Fibroblast of lung (primary cell): ENCODE measurements at regions not wholly inside any gene's neighbourhood (a gene's known extent, or its start where the extent isn't known, plus 50 kb on each side); places are given as distances from the start of the nearest gene placed in this dataset.
A peak's percentile ranks its signal among the peaks of the same experiment; 100 is the strongest.

ENCODE experiments used
- DNase-seq, 2 donors: peaks; one replicate each; pipeline versions ENCODE4 v3.0.0 to v3.0.0-alpha.2; 2010; ENCODE audit warnings: low read depth in 2 of 2
- H2AFZ ChIP-seq: 2 replicates; pipeline ENCODE4 v1.5.1; 2012; ENCODE audit warnings: low read length, control low read depth, inconsistent platforms
- H3K27ac ChIP-seq: 2 replicates; pipeline ENCODE4 v1.5.1; 2011; ENCODE audit warnings: low read length, control low read depth; ENCODE audit not compliant: insufficient read depth
- H3K27me3 ChIP-seq: 2 replicates; pipeline ENCODE4 v1.5.1; 2011; ENCODE audit warnings: mild to moderate bottlenecking, low read length; ENCODE audit not compliant: control insufficient read depth, insufficient read depth
- H3K36me3 ChIP-seq: 2 replicates; pipeline ENCODE4 v1.5.1; 2011; ENCODE audit warnings: low read length; ENCODE audit not compliant: control insufficient read depth, insufficient read depth
- H3K4me1 ChIP-seq: 2 replicates; pipeline ENCODE4 v1.5.1; 2011; ENCODE audit warnings: low read length; ENCODE audit not compliant: control insufficient read depth, insufficient read depth; ENCODE audit errors: extremely low read depth
- H3K4me2 ChIP-seq: 2 replicates; pipeline ENCODE4 v1.5.1; 2011; ENCODE audit warnings: low read length, control low read depth; ENCODE audit not compliant: insufficient read depth; ENCODE audit errors: extremely low read depth
- H3K4me3 ChIP-seq, 4 experiments: fragments of 200-600 bp in 1 of 4; sonication (generic) in 1 of 4; replicated peaks in 1 of 4; 2 replicates each; pipeline ENCODE4 v1.5.1; 2011 to 2016; ENCODE audit warnings: low read length in 4 of 4, low read depth in 3 of 4, mild to moderate bottlenecking in 3 of 4, control low read depth in 2 of 4, inconsistent platforms in 1 of 4, mixed read lengths in 1 of 4; ENCODE audit not compliant: insufficient read depth in 1 of 4; ENCODE audit errors: control extremely low read depth in 1 of 4
- H3K79me2 ChIP-seq: 2 replicates; pipeline ENCODE4 v1.5.1; 2012; ENCODE audit warnings: mild to moderate bottlenecking, low read length, inconsistent platforms; ENCODE audit not compliant: control insufficient read depth, insufficient read depth
- H3K9ac ChIP-seq: 2 replicates; pipeline ENCODE4 v1.5.1; 2011; ENCODE audit warnings: mild to moderate bottlenecking, low read length, control low read depth; ENCODE audit not compliant: insufficient read depth
- H3K9me3 ChIP-seq: 2 replicates; pipeline ENCODE4 v1.5.1; 2012; ENCODE audit warnings: low read depth, low read length; ENCODE audit not compliant: control insufficient read depth, insufficient read depth
- H4K20me1 ChIP-seq: 2 replicates; pipeline ENCODE4 v1.5.1; 2011; ENCODE audit warnings: low read length; ENCODE audit not compliant: control insufficient read depth, insufficient read depth; ENCODE audit errors: extremely low read depth
- EZH2 ChIP-seq: IDR thresholded peaks from 2 replicates; pipeline ENCODE4 v1.5.1; 2012; ENCODE audit warnings: low read length, control low read depth, mild to moderate bottlenecking; ENCODE audit errors: missing control alignments
- TF ChIP-seq, protein P1 (sequence below), 2 donors: IDR thresholded peaks in 1 of 2; conservative IDR thresholded peaks in 1 of 2; 1 replicate in 1 of 2; 2 replicates in 1 of 2; pipeline ENCODE4 v1.5.1; 2011 to 2012; ENCODE audit warnings: low read length in 2 of 2, control low read depth in 1 of 2, inconsistent platforms in 1 of 2, low read depth in 1 of 2, mild to moderate bottlenecking in 1 of 2

DNA sequence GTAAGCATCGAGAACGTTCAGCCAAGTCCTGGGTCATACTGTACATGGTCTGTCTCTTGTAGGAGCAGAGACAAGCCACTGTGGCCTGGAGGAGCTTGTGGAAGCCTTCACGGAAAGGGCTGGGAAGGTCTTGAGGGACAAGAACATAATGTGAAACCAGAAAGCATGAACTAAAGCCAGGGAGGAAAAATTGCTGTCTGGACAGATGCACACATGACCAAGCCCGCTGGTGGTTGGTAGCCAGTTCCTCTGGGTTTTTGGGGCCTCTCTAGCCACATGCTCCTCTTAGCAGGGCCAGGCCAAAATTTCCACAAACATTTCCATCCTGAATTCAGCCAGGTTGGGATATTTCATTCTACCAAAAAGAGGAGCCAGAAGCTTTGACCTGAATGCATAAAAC is 196.2 kb upstream of the SIX2 start:
- Histone ChIP-seq H3K4me3 (no peak overlapping the region), H2AFZ (no peak overlapping the region), H3K27me3 (peaks cover 2% of the 10 kb centered on the region), H3K9me3 (no peaks in the 10 kb centered on the region), H3K4me1 (no peaks in the 10 kb centered on the region), H3K9ac (no peak overlapping the region), H3K79me2 (no peaks in the 10 kb centered on the region), H3K4me2 (no peak overlapping the region), H3K27ac (no peak overlapping the region), H4K20me1 (no peaks in the 10 kb centered on the region), H3K36me3 (no peaks in the 10 kb centered on the region)
- no peak for DNase-seq
- TF ChIP-seq, protein P1, sequence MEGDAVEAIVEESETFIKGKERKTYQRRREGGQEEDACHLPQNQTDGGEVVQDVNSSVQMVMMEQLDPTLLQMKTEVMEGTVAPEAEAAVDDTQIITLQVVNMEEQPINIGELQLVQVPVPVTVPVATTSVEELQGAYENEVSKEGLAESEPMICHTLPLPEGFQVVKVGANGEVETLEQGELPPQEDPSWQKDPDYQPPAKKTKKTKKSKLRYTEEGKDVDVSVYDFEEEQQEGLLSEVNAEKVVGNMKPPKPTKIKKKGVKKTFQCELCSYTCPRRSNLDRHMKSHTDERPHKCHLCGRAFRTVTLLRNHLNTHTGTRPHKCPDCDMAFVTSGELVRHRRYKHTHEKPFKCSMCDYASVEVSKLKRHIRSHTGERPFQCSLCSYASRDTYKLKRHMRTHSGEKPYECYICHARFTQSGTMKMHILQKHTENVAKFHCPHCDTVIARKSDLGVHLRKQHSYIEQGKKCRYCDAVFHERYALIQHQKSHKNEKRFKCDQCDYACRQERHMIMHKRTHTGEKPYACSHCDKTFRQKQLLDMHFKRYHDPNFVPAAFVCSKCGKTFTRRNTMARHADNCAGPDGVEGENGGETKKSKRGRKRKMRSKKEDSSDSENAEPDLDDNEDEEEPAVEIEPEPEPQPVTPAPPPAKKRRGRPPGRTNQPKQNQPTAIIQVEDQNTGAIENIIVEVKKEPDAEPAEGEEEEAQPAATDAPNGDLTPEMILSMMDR (conservative IDR thresholded peaks at IDR 0.05 in 1 of 2, IDR thresholded peaks at IDR 0.05 in 1 of 2; ENCODE audit: low read depth in 1 of 2, low read length in 2 of 2), result no peak
- no peak for TF ChIP-seq EZH2

DNA sequence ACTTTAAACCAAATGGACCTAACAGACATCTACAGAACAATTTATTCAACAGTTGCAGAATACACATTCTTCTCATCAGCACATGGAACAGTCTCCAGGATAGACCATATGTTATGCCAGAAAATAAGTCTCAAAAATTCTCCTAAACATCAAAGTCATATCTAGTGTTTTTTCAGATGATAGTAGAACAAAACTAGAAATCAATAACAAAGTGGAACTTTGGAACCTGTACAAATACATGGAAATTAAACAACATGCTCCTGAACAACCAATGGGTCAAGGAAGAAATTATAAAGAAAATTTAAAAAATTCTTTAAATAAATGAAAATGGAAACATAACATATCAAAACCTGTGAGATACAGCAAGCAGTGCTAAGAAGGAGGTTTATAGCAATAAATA is 194.1 kb upstream of the SIX2 start:
- no peak for DNase-seq
- H3K4me3 ChIP-seq, result no peak overlapping the region
- no peaks in the 10 kb centered on the region for H3K9me3 ChIP-seq
- H3K9ac ChIP-seq, result no peak overlapping the region
- H3K36me3 ChIP-seq, result no peaks in the 10 kb centered on the region
- H2AFZ ChIP-seq, result no peak overlapping the region
- no peaks in the 10 kb centered on the region for H3K27me3 ChIP-seq
- no peak overlapping the region for H3K27ac ChIP-seq
- no peak for TF ChIP-seq EZH2
- TF ChIP-seq, protein P1 (conservative IDR thresholded peaks at IDR 0.05 in 1 of 2, IDR thresholded peaks at IDR 0.05 in 1 of 2; ENCODE audit: low read depth in 1 of 2, low read length in 2 of 2), result no peak
- H4K20me1 ChIP-seq, result no peaks in the 10 kb centered on the region
- H3K4me2 ChIP-seq, result no peak overlapping the region
- no peaks in the 10 kb centered on the region for H3K79me2 ChIP-seq
- no peaks in the 10 kb centered on the region for H3K4me1 ChIP-seq

DNA sequence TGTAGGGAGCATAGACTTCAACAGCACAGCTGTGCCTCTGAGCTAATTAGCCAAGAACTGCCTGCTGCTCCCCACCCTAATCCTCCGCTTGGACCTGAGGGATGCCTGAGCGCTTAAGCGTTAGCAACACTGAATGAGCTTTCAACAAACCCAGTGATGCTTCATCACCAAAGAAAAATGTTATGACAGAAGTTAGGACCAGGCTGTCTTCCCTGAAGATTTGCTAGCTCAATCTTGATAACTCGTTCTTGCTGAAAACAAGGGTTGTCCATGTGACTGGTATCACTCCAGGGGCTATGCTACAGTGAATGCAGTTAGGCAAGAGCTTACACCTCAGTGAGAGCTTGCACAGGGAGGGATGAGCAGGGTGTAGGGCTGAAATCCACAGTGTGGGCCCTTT is 190.7 kb upstream of the SIX2 start:
- H3K27ac ChIP-seq, result no peak overlapping the region
- H3K4me1 ChIP-seq, result no peaks in the 10 kb centered on the region
- DNase-seq, result peak in 1 of 2 donors; percentile 45
- H3K4me3 ChIP-seq, result no peak overlapping the region
- no peaks in the 10 kb centered on the region for H3K36me3 ChIP-seq
- no peak for TF ChIP-seq EZH2
- TF ChIP-seq, protein P1 (conservative IDR thresholded peaks at IDR 0.05 in 1 of 2, IDR thresholded peaks at IDR 0.05 in 1 of 2; ENCODE audit: low read depth in 1 of 2, low read length in 2 of 2), result no peak
- no peak overlapping the region for H3K9ac ChIP-seq
- no peak overlapping the region for H3K4me2 ChIP-seq
- no peaks in the 10 kb centered on the region for H3K9me3 ChIP-seq
- no peaks in the 10 kb centered on the region for H3K27me3 ChIP-seq
- no peak overlapping the region for H2AFZ ChIP-seq
- H3K79me2 ChIP-seq, result no peaks in the 10 kb centered on the region
- H4K20me1 ChIP-seq, result no peaks in the 10 kb centered on the region
